Thyroid gland (tissue), 4 donors: ENCODE measurements at regions not wholly inside any gene's neighbourhood (a gene's known extent, or its start where the extent isn't known, plus 50 kb on each side); places are given as distances from the start of the nearest gene placed in this dataset.

Experiments
- DNase-seq, 2 donors: peaks; one replicate each; pipeline ENCODE4 v3.0.0-alpha.2; 2019
- H3K27ac ChIP-seq, 3 donors: fragments of 200-600 bp; sonication (generic); 1 replicate in 2 of 3; 2 replicates in 1 of 3; pipeline ENCODE4 v1.5.1; 2016 to 2019; ENCODE audit warnings: mild to moderate bottlenecking in 1 of 3, moderate library complexity in 1 of 3
- H3K27me3 ChIP-seq: fragments of 200-600 bp; sonication (generic); one replicate; pipeline ENCODE4 v1.5.1; 2019
- H3K36me3 ChIP-seq, 2 donors: fragments of 200-600 bp; sonication (generic); one replicate each; pipeline ENCODE4 v1.5.1; 2016 to 2019
- H3K4me1 ChIP-seq, 2 donors: fragments of 200-600 bp; sonication (generic); one replicate each; pipeline ENCODE4 v1.5.1; 2017 to 2019
- H3K4me3 ChIP-seq, 3 donors: fragments of 200-600 bp; sonication (generic); replicated peaks in 1 of 3; 1 replicate in 2 of 3; 2 replicates in 1 of 3; pipeline ENCODE4 v1.5.1; 2016; ENCODE audit warnings: mild to moderate bottlenecking in 1 of 3
- H3K9me3 ChIP-seq: fragments of 200-600 bp; sonication (generic); one replicate; pipeline ENCODE4 v1.5.1; 2017
- CTCF ChIP-seq, 6 experiments: fragments of 200-600 bp in 3 of 6; fragments of 450-650 bp in 3 of 6; sonication (generic) in 3 of 6; IDR thresholded peaks; one replicate each; pipeline ENCODE4 v1.5.1; 2016 to 2019; ENCODE audit warnings: antibody characterized with exemption in 6 of 6, mild to moderate bottlenecking in 2 of 6, inconsistent platforms in 1 of 6, moderate library complexity in 1 of 6
- POLR2A ChIP-seq, 2 donors: fragments of 450-650 bp; IDR thresholded peaks; one replicate each; pipeline ENCODE4 v1.6.1; 2017; ENCODE audit warnings: antibody characterized with exemption in 2 of 2, mild to moderate bottlenecking in 2 of 2, moderate library complexity in 1 of 2
- WGBS, 2 donors: methylation state at CpG; one replicate each; pipeline ENCODE4 v1.1.5; 2017; 5-methylcytosine and 5-hydroxymethylcytosine counted together
- intact Hi-C: fragments of 100-400 bp; cut with DNase I; formaldehyde crosslinking; loops from one replicate; pipeline ENCODE4 v1.15.1; 2023

- no peak for TF ChIP-seq POLR2A (IDR thresholded peaks at IDR 0.05)
- TF ChIP-seq CTCF (IDR thresholded peaks at IDR 0.05): no peak
Measured at GRCh38 chr5:13403351-13403750, 541.1 kb downstream of the DNAH5 start.

GRCh38 chr5:13385066-13385465, 559.4 kb downstream of the DNAH5 start:
- Histone ChIP-seq H3K4me3 (no peak overlapping the region), H3K4me1 (no peaks in the 10 kb centered on the region), H3K27me3 (no peaks in the 10 kb centered on the region), H3K9me3 (no peaks in the 10 kb centered on the region), H3K36me3 (no peaks in the 10 kb centered on the region), H3K27ac (no peak overlapping the region)
- intact Hi-C loops: no loop called here
- DNase-seq: no peak
- TF ChIP-seq POLR2A (IDR thresholded peaks at IDR 0.05): no peak
- TF ChIP-seq CTCF (IDR thresholded peaks at IDR 0.05): no peak
- WGBS, 2 donors: 82 to 84% methylated on average over 5 of the region's 5 CpGs

More at GRCh38 chr5:13403351-13403750, 541.1 kb downstream of the DNAH5 start:
- Histone ChIP-seq H3K36me3 (no peaks in the 10 kb centered on the region), H3K4me1 (no peaks in the 10 kb centered on the region), H3K9me3 (no peaks in the 10 kb centered on the region), H3K4me3 (no peak overlapping the region), H3K27ac (no peak overlapping the region), H3K27me3 (no peaks in the 10 kb centered on the region)
- no peak for DNase-seq
- intact Hi-C loops: no loop called here

- Histone ChIP-seq H3K36me3 (no peaks in the 10 kb centered on the region), H3K9me3 (no peaks in the 10 kb centered on the region), H3K4me1 (no peaks in the 10 kb centered on the region), H3K27me3 (no peaks in the 10 kb centered on the region), H3K27ac (no peak overlapping the region), H3K4me3 (no peak overlapping the region)
- no peak for TF ChIP-seq CTCF (IDR thresholded peaks at IDR 0.05)
- no peak for TF ChIP-seq POLR2A (IDR thresholded peaks at IDR 0.05)
- 82% methylated on average over 3 of the region's 3 CpGs for WGBS, 2 donors
- intact Hi-C loops: no loop called here
- no peak for DNase-seq
Measured at GRCh38 chr5:13382232-13382631, 562.3 kb downstream of the DNAH5 start.

GRCh38 chr5:13378091-13378490, 566.4 kb downstream of the DNAH5 start:
- 67 to 79% methylated on average over 4 of the region's 4 CpGs for WGBS, 2 donors
- intact Hi-C loops: no loop called here
- Histone ChIP-seq H3K27ac (no peak overlapping the region), H3K27me3 (no peaks in the 10 kb centered on the region), H3K4me3 (no peak overlapping the region), H3K4me1 (no peaks in the 10 kb centered on the region), H3K9me3 (no peaks in the 10 kb centered on the region), H3K36me3 (no peaks in the 10 kb centered on the region)
- no peak for TF ChIP-seq CTCF (IDR thresholded peaks at IDR 0.05)
- no peak for TF ChIP-seq POLR2A (IDR thresholded peaks at IDR 0.05)
- DNase-seq: no peak

- Histone ChIP-seq H3K27me3 (no peaks in the 10 kb centered on the region), H3K4me3 (no peak overlapping the region), H3K9me3 (no peaks in the 10 kb centered on the region), H3K27ac (no peak overlapping the region), H3K36me3 (no peaks in the 10 kb centered on the region), H3K4me1 (no peaks in the 10 kb centered on the region)
- no peak for DNase-seq
- intact Hi-C loops: no loop called here
- TF ChIP-seq POLR2A (IDR thresholded peaks at IDR 0.05) (no peak), CTCF (IDR thresholded peaks at IDR 0.05) (no peak)
Measured at GRCh38 chr5:13359344-13359743, 585.1 kb downstream of the DNAH5 start.
